NCI-H1048 (cell line): ENCODE measurements at regions not wholly inside any gene's neighbourhood (a gene's known extent, or its start where the extent isn't known, plus 50 kb on each side); places are given as distances from the start of the nearest gene placed in this dataset.

Source experiments
- DNase-seq: peaks from one replicate; lab custom pipeline; 2025; lab: John Stamatoyannopoulos, UW

GRCh38 chr1:163744301-163744887, 422.6 kb downstream of the NUF2 start:
- no peak for DNase-seq

- no peak for DNase-seq
Observed at GRCh38 chr1:163745204-163745603, 423.4 kb downstream of the NUF2 start.

- no peak for DNase-seq
Observed at GRCh38 chr1:163747261-163747660, 425.5 kb downstream of the NUF2 start.

GRCh38 chr1:163747855-163748254, 426.1 kb downstream of the NUF2 start:
- DNase-seq = no peak

- DNase-seq = no peak
Observed at GRCh38 chr1:163758977-163759670, 437.4 kb downstream of the NUF2 start.

- DNase-seq = no peak
Observed at GRCh38 chr1:163761898-163762297, 440.1 kb downstream of the NUF2 start.

GRCh38 chr1:163766257-163766918, 444.6 kb downstream of the NUF2 start:
- no peak for DNase-seq

GRCh38 chr1:163768576-163768975, 446.8 kb downstream of the NUF2 start:
- no peak for DNase-seq

- no peak for DNase-seq
Observed at GRCh38 chr1:163770265-163770664, 448.5 kb downstream of the NUF2 start.

GRCh38 chr1:163771637-163772036, 449.9 kb downstream of the NUF2 start:
- DNase-seq = no peak

- no peak for DNase-seq
Observed at GRCh38 chr1:163772246-163772645, 450.5 kb downstream of the NUF2 start.

- no peak for DNase-seq
Observed at GRCh38 chr1:163773396-163773795, 451.6 kb downstream of the NUF2 start.

GRCh38 chr1:163774401-163774945, 452.7 kb downstream of the NUF2 start:
- no peak for DNase-seq

- DNase-seq = no peak
Observed at GRCh38 chr1:163774978-163775620, 453.3 kb downstream of the NUF2 start.

- DNase-seq = no peak
Observed at GRCh38 chr1:163777205-163777604, 455.5 kb downstream of the NUF2 start.

- DNase-seq = no peak
Observed at GRCh38 chr1:163781146-163781545, 459.4 kb downstream of the NUF2 start.

- no peak for DNase-seq
Observed at GRCh38 chr1:163785868-163786405, 464.2 kb downstream of the NUF2 start.

GRCh38 chr1:163789911-163790310, 468.2 kb downstream of the NUF2 start:
- no peak for DNase-seq

- no peak for DNase-seq
Observed at GRCh38 chr1:163794551-163794950, 472.8 kb downstream of the NUF2 start.

- peak; percentile 92 for DNase-seq
Observed at GRCh38 chr1:163796394-163796821, 474.7 kb downstream of the NUF2 start.

- no peak for DNase-seq
Observed at GRCh38 chr1:163797816-163798215, 476.1 kb downstream of the NUF2 start.

- DNase-seq = no peak
Observed at GRCh38 chr1:163799190-163799805, 477.5 kb downstream of the NUF2 start.
